Gastroesophageal sphincter (tissue), 3 donors: ENCODE measurements at regions not wholly inside any gene's neighbourhood (a gene's known extent, or its start where the extent isn't known, plus 50 kb on each side); places are given as distances from the start of the nearest gene placed in this dataset.

ENCODE experiments used
- POLR2A ChIP-seq, 2 donors: fragments of 450-650 bp; IDR thresholded peaks; one replicate each; pipeline ENCODE4 v1.6.1; 2017; ENCODE audit warnings: antibody characterized with exemption in 2 of 2, mild to moderate bottlenecking in 2 of 2, moderate library complexity in 1 of 2
- POLR2AphosphoS5 ChIP-seq: sonication (generic); formaldehyde crosslinking; IDR thresholded peaks from one replicate; pipeline ENCODE4 v1.6.1; 2017; ENCODE audit warnings: antibody characterized with exemption
- TF ChIP-seq, protein P1 (sequence below), 4 experiments: fragments of 200-600 bp in 2 of 4; fragments of 450-650 bp in 2 of 4; sonication (generic) in 1 of 4; IDR thresholded peaks; one replicate each; pipeline ENCODE4 v1.5.1; 2017 to 2019; ENCODE audit warnings: antibody characterized with exemption in 4 of 4, mild to moderate bottlenecking in 2 of 4, moderate library complexity in 2 of 4

- TF ChIP-seq, protein P1, sequence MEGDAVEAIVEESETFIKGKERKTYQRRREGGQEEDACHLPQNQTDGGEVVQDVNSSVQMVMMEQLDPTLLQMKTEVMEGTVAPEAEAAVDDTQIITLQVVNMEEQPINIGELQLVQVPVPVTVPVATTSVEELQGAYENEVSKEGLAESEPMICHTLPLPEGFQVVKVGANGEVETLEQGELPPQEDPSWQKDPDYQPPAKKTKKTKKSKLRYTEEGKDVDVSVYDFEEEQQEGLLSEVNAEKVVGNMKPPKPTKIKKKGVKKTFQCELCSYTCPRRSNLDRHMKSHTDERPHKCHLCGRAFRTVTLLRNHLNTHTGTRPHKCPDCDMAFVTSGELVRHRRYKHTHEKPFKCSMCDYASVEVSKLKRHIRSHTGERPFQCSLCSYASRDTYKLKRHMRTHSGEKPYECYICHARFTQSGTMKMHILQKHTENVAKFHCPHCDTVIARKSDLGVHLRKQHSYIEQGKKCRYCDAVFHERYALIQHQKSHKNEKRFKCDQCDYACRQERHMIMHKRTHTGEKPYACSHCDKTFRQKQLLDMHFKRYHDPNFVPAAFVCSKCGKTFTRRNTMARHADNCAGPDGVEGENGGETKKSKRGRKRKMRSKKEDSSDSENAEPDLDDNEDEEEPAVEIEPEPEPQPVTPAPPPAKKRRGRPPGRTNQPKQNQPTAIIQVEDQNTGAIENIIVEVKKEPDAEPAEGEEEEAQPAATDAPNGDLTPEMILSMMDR (IDR thresholded peaks at IDR 0.05): no peak
- TF ChIP-seq POLR2A (IDR thresholded peaks at IDR 0.05) (no peak), POLR2AphosphoS5 (no peak)
Observed at GRCh38 chr22:48244388-48245195, 1482.1 kb downstream of the TBC1D22A start.
